Pancreas (tissue), 10 donors: ENCODE measurements at regions not wholly inside any gene's neighbourhood (a gene's known extent, or its start where the extent isn't known, plus 50 kb on each side); places are given as distances from the start of the nearest gene placed in this dataset.

Source experiments
- ATAC-seq, 4 donors: fragments of 200-7000 bp; cut with Tn5 transposase; one replicate each; pipeline versions ENCODE4 v1.8.0 to v1.9.1; 2020; ENCODE audit warnings: mild to moderate bottlenecking in 4 of 4, moderate library complexity in 4 of 4
- DNase-seq, 6 donors: peaks; one replicate each; pipeline ENCODE4 v3.0.0-alpha.2; 2020
- FAIRE-seq: peaks from 2 replicates; lab custom pipeline; 2012; peaks lifted over from hg19 to GRCh38; lab: Jason Lieb, UNC
- H3K27ac ChIP-seq, 4 donors: fragments of 200-600 bp; sonication (generic); 1 replicate in 3 of 4; 2 replicates in 1 of 4; pipeline versions ENCODE4 v1.5.0 to v1.8.0; 2020
- H3K27me3 ChIP-seq, 4 donors: fragments of 200-600 bp; one replicate each; pipeline ENCODE4 v1.8.0; 2021
- H3K36me3 ChIP-seq, 3 donors: fragments of 200-600 bp; sonication (generic) in 1 of 3; one replicate each; pipeline versions ENCODE4 v1.5.0 to v1.8.0; 2020 to 2021
- H3K4me1 ChIP-seq, 3 donors: fragments of 200-600 bp; one replicate each; pipeline ENCODE4 v1.8.0; 2021
- H3K4me3 ChIP-seq, 4 donors: fragments of 200-600 bp; sonication (generic) in 2 of 4; one replicate each; pipeline versions ENCODE4 v1.5.0 to v1.8.0; 2020 to 2021
- H3K9me3 ChIP-seq, 4 donors: fragments of 200-600 bp; one replicate each; pipeline ENCODE4 v1.8.0; 2021
- WGBS, 2 donors: extraction: QIAGEN DNeasy Blood & Tissue Kit; methylation state at CpG; one replicate each; pipeline ENCODE4 v1.1.7; 2013; 5-methylcytosine and 5-hydroxymethylcytosine counted together
- intact Hi-C, 3 donors: fragments of 100-400 bp; cut with DNase I; formaldehyde crosslinking; loops; one replicate each; pipeline versions ENCODE4 v1.11.1 to v1.14.2; 2022
- TF ChIP-seq, protein P1 (sequence below), 4 donors: fragments of 200-600 bp; sonication (generic) in 3 of 4; IDR thresholded peaks; one replicate each; pipeline versions ENCODE4 v1.5.0 to v1.8.0; 2021; ENCODE audit warnings: antibody characterized with exemption in 4 of 4
- donor health status: healthy with polysubstance abuse.
- donor health status: DM: no; HTN: no; CAD: no; lungs with moderate emphysema.
- donor health status: DM: no; HTN: no; CAD: no.
- donor health status: control.
- donor health status: control.
- donor health status: Bipolar disorder and iron deficiency.
- donor health status: DM: yes; HTN: yes; CAD: no.
- donor health status: DM: no; HTN: no; CAD: no.
- donor health status: DM: no; HTN: no; CAD: no.
- donor health status: DM: yes; HTN: yes; CAD: no.

GRCh38 chr5:30039379-30039778, 1154.1 kb upstream of the CDH6 start:
- Histone ChIP-seq H3K4me1 (no peaks in the 10 kb centered on the region), H3K27ac (no peak overlapping the region), H3K4me3 (no peak overlapping the region), H3K27me3 (no peaks in the 10 kb centered on the region), H3K36me3 (no peaks in the 10 kb centered on the region), H3K9me3 (no peaks in the 10 kb centered on the region)
- FAIRE-seq (no peak), DNase-seq (no peak), ATAC-seq (no peak)
- TF ChIP-seq, protein P1, sequence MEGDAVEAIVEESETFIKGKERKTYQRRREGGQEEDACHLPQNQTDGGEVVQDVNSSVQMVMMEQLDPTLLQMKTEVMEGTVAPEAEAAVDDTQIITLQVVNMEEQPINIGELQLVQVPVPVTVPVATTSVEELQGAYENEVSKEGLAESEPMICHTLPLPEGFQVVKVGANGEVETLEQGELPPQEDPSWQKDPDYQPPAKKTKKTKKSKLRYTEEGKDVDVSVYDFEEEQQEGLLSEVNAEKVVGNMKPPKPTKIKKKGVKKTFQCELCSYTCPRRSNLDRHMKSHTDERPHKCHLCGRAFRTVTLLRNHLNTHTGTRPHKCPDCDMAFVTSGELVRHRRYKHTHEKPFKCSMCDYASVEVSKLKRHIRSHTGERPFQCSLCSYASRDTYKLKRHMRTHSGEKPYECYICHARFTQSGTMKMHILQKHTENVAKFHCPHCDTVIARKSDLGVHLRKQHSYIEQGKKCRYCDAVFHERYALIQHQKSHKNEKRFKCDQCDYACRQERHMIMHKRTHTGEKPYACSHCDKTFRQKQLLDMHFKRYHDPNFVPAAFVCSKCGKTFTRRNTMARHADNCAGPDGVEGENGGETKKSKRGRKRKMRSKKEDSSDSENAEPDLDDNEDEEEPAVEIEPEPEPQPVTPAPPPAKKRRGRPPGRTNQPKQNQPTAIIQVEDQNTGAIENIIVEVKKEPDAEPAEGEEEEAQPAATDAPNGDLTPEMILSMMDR (IDR thresholded peaks at IDR 0.05) = no peak
- intact Hi-C loops = no loop called here

DNA sequence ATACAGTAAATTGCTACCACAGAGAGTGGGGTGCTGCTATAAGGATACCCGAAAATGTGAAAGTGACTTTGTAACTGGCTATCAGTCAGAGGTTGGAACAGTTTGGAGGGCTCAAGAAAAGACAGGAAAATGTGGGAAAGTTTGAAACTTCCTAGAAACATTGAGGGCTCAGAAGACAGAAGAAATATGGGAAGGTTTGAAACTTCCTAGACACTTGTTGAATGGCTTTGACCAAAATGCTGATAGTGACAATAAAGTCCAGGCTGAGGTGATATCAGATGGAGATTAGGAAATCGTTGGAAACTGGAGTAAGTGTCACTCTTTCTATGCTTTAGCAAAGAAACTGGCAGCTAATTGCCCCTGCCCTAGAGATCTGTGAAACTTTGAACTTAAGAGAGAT, 1158.6 kb upstream of the CDH6 start:
- Histone ChIP-seq H3K27me3 (no peaks in the 10 kb centered on the region), H3K36me3 (no peaks in the 10 kb centered on the region), H3K4me1 (no peaks in the 10 kb centered on the region), H3K9me3 (no peaks in the 10 kb centered on the region), H3K4me3 (no peak overlapping the region), H3K27ac (no peak overlapping the region)
- no peak for DNase-seq
- WGBS, 2 donors = 35 to 36% methylated on average over 2 of the region's 2 CpGs
- no peak for FAIRE-seq
- intact Hi-C loops = no loop called here
- no peak for ATAC-seq
- TF ChIP-seq, protein P1 (IDR thresholded peaks at IDR 0.05) = no peak

DNA sequence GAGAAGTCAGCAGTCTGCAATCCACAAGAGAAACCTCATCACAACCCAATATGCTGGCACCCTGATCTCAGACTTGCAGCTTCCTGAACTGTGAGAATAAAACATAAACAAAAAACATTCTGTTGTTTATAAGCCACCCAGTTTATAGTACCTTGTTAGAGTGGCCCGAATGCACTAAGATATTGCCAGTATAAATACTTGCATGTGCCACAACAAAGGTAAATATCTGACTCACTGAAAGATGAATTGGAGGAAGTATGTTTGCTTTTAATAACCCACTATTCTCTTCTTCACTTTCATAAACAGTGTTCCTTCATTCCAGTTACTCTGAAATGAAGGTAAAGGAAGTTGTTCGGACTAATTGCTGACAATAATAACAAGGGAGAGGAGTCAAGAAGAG, 1163.4 kb upstream of the CDH6 start:
- no peaks in the 10 kb centered on the region for H3K27me3 ChIP-seq
- no peak overlapping the region for H3K27ac ChIP-seq
- H3K36me3 ChIP-seq = no peaks in the 10 kb centered on the region
- no peaks in the 10 kb centered on the region for H3K9me3 ChIP-seq
- H3K4me1 ChIP-seq = no peaks in the 10 kb centered on the region
- no peak overlapping the region for H3K4me3 ChIP-seq
- WGBS, 2 donors = 40 to 44% methylated on average over 2 of the region's 2 CpGs
- ATAC-seq (no peak), FAIRE-seq (no peak), DNase-seq (no peak)
- intact Hi-C loops = no loop called here
- TF ChIP-seq, protein P1 (IDR thresholded peaks at IDR 0.05) = no peak

- TF ChIP-seq, protein P1 (IDR thresholded peaks at IDR 0.05) = no peak
- WGBS, 2 donors = 33 to 34% methylated on average over 2 of the region's 2 CpGs
- H3K27me3 ChIP-seq = no peaks in the 10 kb centered on the region
- no peak overlapping the region for H3K4me3 ChIP-seq
- ATAC-seq = no peak
- no peaks in the 10 kb centered on the region for H3K4me1 ChIP-seq
- no peaks in the 10 kb centered on the region for H3K9me3 ChIP-seq
- no peak overlapping the region for H3K27ac ChIP-seq
- no peak for DNase-seq
- H3K36me3 ChIP-seq = no peaks in the 10 kb centered on the region
- intact Hi-C loops = no loop called here
- no peak for FAIRE-seq
These were observed 1191.7 kb upstream of the CDH6 start for GRCh38 chr5:30001826-30002225.

DNA sequence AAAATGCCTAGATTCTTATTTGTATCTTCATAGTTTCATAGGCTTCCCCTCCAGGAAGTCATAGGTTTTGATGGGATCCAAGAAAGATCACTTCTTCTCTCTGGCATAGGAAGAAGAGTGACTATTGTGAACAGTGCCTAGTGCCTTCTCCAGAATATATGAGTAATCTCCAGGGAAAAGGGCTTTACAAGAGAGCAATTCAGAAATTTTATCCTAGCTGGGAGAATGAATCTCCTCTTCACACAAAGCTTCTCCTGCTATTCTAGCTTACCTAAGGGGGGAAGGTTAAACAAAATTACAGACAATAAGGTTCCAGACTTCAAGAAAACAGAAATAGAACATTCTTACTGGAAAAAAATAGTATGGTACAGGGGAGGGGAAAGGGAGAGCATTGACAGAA, 1193.3 kb upstream of the CDH6 start:
- TF ChIP-seq, protein P1 (IDR thresholded peaks at IDR 0.05) = no peak
- no peak for ATAC-seq
- no peak for FAIRE-seq
- intact Hi-C loops = no loop called here
- Histone ChIP-seq H3K27ac (no peak overlapping the region), H3K4me1 (no peaks in the 10 kb centered on the region), H3K27me3 (no peaks in the 10 kb centered on the region), H3K9me3 (no peaks in the 10 kb centered on the region), H3K36me3 (no peaks in the 10 kb centered on the region), H3K4me3 (no peak overlapping the region)
- no peak for DNase-seq
